Neural cell (in vitro differentiated cells): ENCODE measurements at regions not wholly inside any gene's neighbourhood (a gene's known extent, or its start where the extent isn't known, plus 50 kb on each side); places are given as distances from the start of the nearest gene placed in this dataset.

ENCODE experiments used
- H2AFZ ChIP-seq: fragments of 200-600, 300-800 bp; sonication (generic), shearing (Covaris generic); 2 replicates; pipeline ENCODE4 v1.6.0; 2014; ENCODE audit warnings: low read depth, mild to moderate bottlenecking, antibody characterized with exemption, low read length, moderate library complexity
- H3F3A ChIP-seq: fragments of 200-600 bp; shearing (Covaris generic); 2 replicates; pipeline ENCODE4 v1.6.1; 2016; ENCODE audit warnings: mild to moderate bottlenecking, moderate library complexity, mixed read lengths, antibody characterized with exemption, low read length; ENCODE audit not compliant: insufficient read depth, poor library complexity, severe bottlenecking
- H3K27ac ChIP-seq: fragments of 200-600, 300-800 bp; sonication (generic), shearing (Covaris generic); 2 replicates; pipeline ENCODE4 v1.5.1; 2014; ENCODE audit warnings: mild to moderate bottlenecking, low read length, moderate library complexity
- H3K27me3 ChIP-seq: fragments of 300-800, 200-600 bp; sonication (generic), shearing (Covaris generic); 2 replicates; pipeline ENCODE4 v1.6.0; 2014; ENCODE audit warnings: mild to moderate bottlenecking, low read depth, low read length, moderate library complexity; ENCODE audit not compliant: insufficient read depth
- H3K36me3 ChIP-seq: fragments of 300-800, 200-600 bp; sonication (generic), shearing (Covaris generic); 2 replicates; pipeline ENCODE4 v1.5.1; 2014; ENCODE audit warnings: mild to moderate bottlenecking, antibody characterized with exemption, low read length, moderate library complexity; ENCODE audit not compliant: insufficient read depth
- H3K4me2 ChIP-seq: fragments of 300-800, 200-600 bp; sonication (generic), shearing (Covaris generic); 2 replicates; pipeline ENCODE4 v1.6.0; 2014; ENCODE audit warnings: mild to moderate bottlenecking, low read length
- H3K4me3 ChIP-seq: fragments of 300-800, 200-600 bp; sonication (generic), shearing (Covaris generic); 2 replicates; pipeline ENCODE4 v1.5.1; 2014; ENCODE audit warnings: mild to moderate bottlenecking, low read length, moderate library complexity
- H3K79me2 ChIP-seq: fragments of 200-600 bp; shearing (Covaris generic); replicated peaks from 2 replicates; pipeline ENCODE4 v1.6.0; 2014; ENCODE audit warnings: mild to moderate bottlenecking, low read length, moderate library complexity; ENCODE audit not compliant: insufficient read depth
- H3K9ac ChIP-seq: fragments of 300-800, 200-600 bp; sonication (generic), shearing (Covaris generic); 2 replicates; pipeline ENCODE4 v1.6.1; 2016; ENCODE audit warnings: mild to moderate bottlenecking, low read length, mixed read lengths
- H3K9me2 ChIP-seq: fragments of 200-600 bp; shearing (Covaris generic); 2 replicates; pipeline ENCODE4 v1.6.1; 2016; ENCODE audit warnings: mild to moderate bottlenecking, low read length, mixed read lengths; ENCODE audit not compliant: insufficient read depth
- H3K9me3 ChIP-seq: fragments of 200-600, 300-800 bp; sonication (generic), shearing (Covaris generic); 2 replicates; pipeline ENCODE4 v1.6.1; 2016; ENCODE audit warnings: mild to moderate bottlenecking, mixed run types, low read length, moderate library complexity, mixed read lengths
- H4K20me1 ChIP-seq: fragments of 200-600 bp; shearing (Covaris generic); 2 replicates; pipeline ENCODE4 v1.6.1; 2016; ENCODE audit warnings: mild to moderate bottlenecking, mixed run types; ENCODE audit not compliant: insufficient read depth
- CTCF ChIP-seq: fragments of 450-650 bp; IDR thresholded peaks from 2 replicates; pipeline ENCODE4 v1.5.1; 2014; ENCODE audit warnings: antibody characterized with exemption, mild to moderate bottlenecking, moderate library complexity; ENCODE audit not compliant: poor library complexity, severe bottlenecking
- EP300 ChIP-seq: fragments of 450-650 bp; conservative IDR thresholded peaks from 2 replicates; pipeline ENCODE4 v1.6.1; 2014; ENCODE audit warnings: antibody characterized with exemption, mild to moderate bottlenecking, moderate library complexity; ENCODE audit not compliant: poor library complexity, severe bottlenecking
- EZH2 ChIP-seq: fragments of 200-600, 300-800 bp; shearing (Covaris generic), sonication (generic); IDR thresholded peaks from 2 replicates; pipeline ENCODE4 v1.6.1; 2014; ENCODE audit warnings: antibody characterized with exemption, low read length, borderline replicate concordance, mild to moderate bottlenecking; ENCODE audit not compliant: insufficient read depth, poor library complexity, severe bottlenecking
- MXI1 ChIP-seq: fragments of 450-650 bp; conservative IDR thresholded peaks from 2 replicates; pipeline ENCODE4 v1.6.1; 2014; ENCODE audit warnings: antibody characterized with exemption, mild to moderate bottlenecking; ENCODE audit not compliant: poor library complexity, severe bottlenecking
- POLR2AphosphoS5 ChIP-seq: IDR thresholded peaks from 2 replicates; pipeline ENCODE4 v1.6.1; 2012
- RAD21 ChIP-seq: fragments of 450-650 bp; conservative IDR thresholded peaks from 2 replicates; pipeline ENCODE4 v1.6.1; 2014; ENCODE audit warnings: antibody characterized with exemption, mild to moderate bottlenecking, moderate library complexity
- SMC3 ChIP-seq: fragments of 450-650 bp; conservative IDR thresholded peaks from 2 replicates; pipeline ENCODE4 v1.6.1; 2014; ENCODE audit warnings: antibody characterized with exemption, mild to moderate bottlenecking, moderate library complexity; ENCODE audit not compliant: poor library complexity
- TAF1 ChIP-seq: IDR thresholded peaks from 2 replicates; pipeline ENCODE4 v1.6.1; 2012; ENCODE audit warnings: low read depth
- TF ChIP-seq, protein P1 (sequence below): IDR thresholded peaks from 2 replicates; pipeline ENCODE4 v1.6.1; 2012; ENCODE audit warnings: borderline replicate concordance

DNA sequence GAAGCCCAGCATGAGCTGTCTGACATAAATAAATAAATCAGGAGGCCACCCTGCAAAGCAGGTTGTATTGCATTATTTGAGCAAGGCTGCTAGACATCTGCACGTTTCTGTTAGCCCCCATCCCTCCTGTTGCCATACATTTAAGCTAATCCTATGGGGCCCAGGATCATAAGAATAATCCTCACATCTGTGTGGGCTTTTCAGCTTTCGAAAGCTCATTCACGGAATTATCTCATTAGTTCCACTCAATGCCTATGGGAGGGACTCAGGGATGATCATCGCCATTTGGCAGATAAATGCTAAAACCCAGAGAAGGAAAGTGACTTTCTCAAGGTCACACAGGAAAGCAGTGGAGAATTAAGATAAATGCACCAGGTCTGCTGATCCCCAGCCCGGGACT, 123.4 kb downstream of the TLE3 start:
- H3K4me3 ChIP-seq: no peak overlapping the region
- H3F3A ChIP-seq: no peaks in the 10 kb centered on the region
- no peaks in the 10 kb centered on the region for H4K20me1 ChIP-seq
- TF ChIP-seq TAF1: no peak
- no peak for TF ChIP-seq EZH2
- TF ChIP-seq RAD21: no peak
- no peak for TF ChIP-seq EP300
- no peak for TF ChIP-seq POLR2AphosphoS5
- no peak for TF ChIP-seq SMC3
- no peak for TF ChIP-seq CTCF
- TF ChIP-seq, protein P1, sequence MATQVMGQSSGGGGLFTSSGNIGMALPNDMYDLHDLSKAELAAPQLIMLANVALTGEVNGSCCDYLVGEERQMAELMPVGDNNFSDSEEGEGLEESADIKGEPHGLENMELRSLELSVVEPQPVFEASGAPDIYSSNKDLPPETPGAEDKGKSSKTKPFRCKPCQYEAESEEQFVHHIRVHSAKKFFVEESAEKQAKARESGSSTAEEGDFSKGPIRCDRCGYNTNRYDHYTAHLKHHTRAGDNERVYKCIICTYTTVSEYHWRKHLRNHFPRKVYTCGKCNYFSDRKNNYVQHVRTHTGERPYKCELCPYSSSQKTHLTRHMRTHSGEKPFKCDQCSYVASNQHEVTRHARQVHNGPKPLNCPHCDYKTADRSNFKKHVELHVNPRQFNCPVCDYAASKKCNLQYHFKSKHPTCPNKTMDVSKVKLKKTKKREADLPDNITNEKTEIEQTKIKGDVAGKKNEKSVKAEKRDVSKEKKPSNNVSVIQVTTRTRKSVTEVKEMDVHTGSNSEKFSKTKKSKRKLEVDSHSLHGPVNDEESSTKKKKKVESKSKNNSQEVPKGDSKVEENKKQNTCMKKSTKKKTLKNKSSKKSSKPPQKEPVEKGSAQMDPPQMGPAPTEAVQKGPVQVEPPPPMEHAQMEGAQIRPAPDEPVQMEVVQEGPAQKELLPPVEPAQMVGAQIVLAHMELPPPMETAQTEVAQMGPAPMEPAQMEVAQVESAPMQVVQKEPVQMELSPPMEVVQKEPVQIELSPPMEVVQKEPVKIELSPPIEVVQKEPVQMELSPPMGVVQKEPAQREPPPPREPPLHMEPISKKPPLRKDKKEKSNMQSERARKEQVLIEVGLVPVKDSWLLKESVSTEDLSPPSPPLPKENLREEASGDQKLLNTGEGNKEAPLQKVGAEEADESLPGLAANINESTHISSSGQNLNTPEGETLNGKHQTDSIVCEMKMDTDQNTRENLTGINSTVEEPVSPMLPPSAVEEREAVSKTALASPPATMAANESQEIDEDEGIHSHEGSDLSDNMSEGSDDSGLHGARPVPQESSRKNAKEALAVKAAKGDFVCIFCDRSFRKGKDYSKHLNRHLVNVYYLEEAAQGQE: no peak
- no peak for TF ChIP-seq MXI1
- H3K79me2 ChIP-seq: no peaks in the 10 kb centered on the region
- H3K36me3 ChIP-seq: no peaks in the 10 kb centered on the region
- no peaks in the 10 kb centered on the region for H3K9me3 ChIP-seq
- no peaks in the 10 kb centered on the region for H3K27me3 ChIP-seq
- H3K27ac ChIP-seq: no peak overlapping the region
- no peak overlapping the region for H2AFZ ChIP-seq
- no peaks in the 10 kb centered on the region for H3K9me2 ChIP-seq
- H3K9ac ChIP-seq: no peak overlapping the region
- H3K4me2 ChIP-seq: no peak overlapping the region

DNA sequence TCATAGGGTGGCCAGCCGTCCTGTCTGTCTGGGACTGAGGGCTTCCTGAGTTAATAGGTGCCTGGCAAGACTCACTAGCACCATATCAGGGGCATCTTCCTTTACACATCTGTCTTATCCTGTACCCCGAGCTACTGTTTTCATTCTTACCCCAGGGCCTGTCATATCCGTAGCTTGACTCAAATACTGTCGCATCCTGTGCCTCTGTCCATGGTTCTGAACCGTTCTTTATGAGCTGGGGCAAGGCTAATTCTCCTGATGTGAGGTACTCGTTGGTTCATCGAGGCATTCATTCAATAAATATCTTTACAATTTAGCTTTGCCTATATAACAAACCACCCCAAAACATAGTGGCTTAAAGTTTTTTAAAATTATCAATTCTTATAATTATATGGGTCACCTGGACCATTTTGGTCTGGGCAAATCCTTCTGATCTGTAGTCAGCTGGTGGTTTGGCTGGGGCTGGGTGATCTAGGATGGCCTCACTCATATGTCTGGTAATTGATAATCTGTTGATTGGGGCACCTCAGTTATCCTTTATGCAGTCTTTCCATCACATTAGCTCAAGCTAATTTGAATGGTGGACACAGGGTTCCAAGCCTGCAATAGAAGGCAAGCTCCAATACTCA, 121.2 kb downstream of the TLE3 start:
- no peak overlapping the region for H3K4me3 ChIP-seq
- H3F3A ChIP-seq: no peaks in the 10 kb centered on the region
- H3K27ac ChIP-seq: no peak overlapping the region
- H3K9me3 ChIP-seq: no peaks in the 10 kb centered on the region
- no peaks in the 10 kb centered on the region for H4K20me1 ChIP-seq
- H3K9me2 ChIP-seq: no peaks in the 10 kb centered on the region
- H3K4me2 ChIP-seq: no peak overlapping the region
- TF ChIP-seq RAD21 (no peak), EP300 (no peak)
- TF ChIP-seq, protein P1: peak; percentile 44
- no peaks in the 10 kb centered on the region for H3K27me3 ChIP-seq
- H3K36me3 ChIP-seq: no peaks in the 10 kb centered on the region
- no peak overlapping the region for H3K9ac ChIP-seq
- H3K79me2 ChIP-seq: no peaks in the 10 kb centered on the region
- no peak overlapping the region for H2AFZ ChIP-seq
